ENCODE measurements at regions not wholly inside any gene's neighbourhood (a gene's known extent, or its start where the extent isn't known, plus 50 kb on each side); places are given as distances from the start of the nearest gene placed in this dataset.

- Histone ChIP-seq H3K9ac (ENCODE audit: control insufficient read depth, extremely low read depth, insufficient read depth, low read length) (no peak overlapping the region), H3K79me2 (ENCODE audit: control insufficient read depth, insufficient read depth, low read length) (no peaks in the 10 kb centered on the region), H3K36me3 (ENCODE audit: control insufficient read depth in 2 of 2, extremely low read depth in 1 of 2, insufficient read depth in 2 of 2, low read length in 2 of 2) (no peaks in the 10 kb centered on the region), H3K4me1 (ENCODE audit: control insufficient read depth, extremely low read depth, insufficient read depth, low read length) (no peaks in the 10 kb centered on the region), H4K20me1 (ENCODE audit: control insufficient read depth, extremely low read depth, insufficient read depth, low read length) (no peaks in the 10 kb centered on the region), H3K9me3 (ENCODE audit: control insufficient read depth, low read depth, low read length) (no peaks in the 10 kb centered on the region), H2AFZ (ENCODE audit: control insufficient read depth, low read length) (no peak overlapping the region), H3K4me2 (ENCODE audit: control insufficient read depth, extremely low read depth, insufficient read depth, low read depth, low read length) (no peak overlapping the region), H3K4me3 (ENCODE audit: control insufficient read depth in 2 of 3, extremely low read depth in 1 of 3, insufficient read depth in 2 of 3, low read depth in 1 of 3, low read length in 3 of 3) (no peak overlapping the region), H3K27me3 (ENCODE audit: control insufficient read depth, extremely low read depth, insufficient read depth, low read length) (no peaks in the 10 kb centered on the region), H3K9me1 (ENCODE audit: control insufficient read depth, extremely low read depth, insufficient read depth, low read length) (no peaks in the 10 kb centered on the region), H3K27ac (ENCODE audit: control insufficient read depth, insufficient read depth, low read length) (no peak overlapping the region)
- FAIRE-seq (no peak), DNase-seq (ENCODE audit: low read depth, low spot score) (no peak)
- TF ChIP-seq, protein P1, sequence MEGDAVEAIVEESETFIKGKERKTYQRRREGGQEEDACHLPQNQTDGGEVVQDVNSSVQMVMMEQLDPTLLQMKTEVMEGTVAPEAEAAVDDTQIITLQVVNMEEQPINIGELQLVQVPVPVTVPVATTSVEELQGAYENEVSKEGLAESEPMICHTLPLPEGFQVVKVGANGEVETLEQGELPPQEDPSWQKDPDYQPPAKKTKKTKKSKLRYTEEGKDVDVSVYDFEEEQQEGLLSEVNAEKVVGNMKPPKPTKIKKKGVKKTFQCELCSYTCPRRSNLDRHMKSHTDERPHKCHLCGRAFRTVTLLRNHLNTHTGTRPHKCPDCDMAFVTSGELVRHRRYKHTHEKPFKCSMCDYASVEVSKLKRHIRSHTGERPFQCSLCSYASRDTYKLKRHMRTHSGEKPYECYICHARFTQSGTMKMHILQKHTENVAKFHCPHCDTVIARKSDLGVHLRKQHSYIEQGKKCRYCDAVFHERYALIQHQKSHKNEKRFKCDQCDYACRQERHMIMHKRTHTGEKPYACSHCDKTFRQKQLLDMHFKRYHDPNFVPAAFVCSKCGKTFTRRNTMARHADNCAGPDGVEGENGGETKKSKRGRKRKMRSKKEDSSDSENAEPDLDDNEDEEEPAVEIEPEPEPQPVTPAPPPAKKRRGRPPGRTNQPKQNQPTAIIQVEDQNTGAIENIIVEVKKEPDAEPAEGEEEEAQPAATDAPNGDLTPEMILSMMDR (optimal IDR thresholded peaks at IDR 0.05 in 1 of 3, IDR thresholded peaks at IDR 0.05 in 1 of 3, conservative IDR thresholded peaks at IDR 0.05 in 1 of 3; ENCODE audit: extremely low read depth in 1 of 3, insufficient read depth in 2 of 3, low read length in 3 of 3) = no peak
- TF ChIP-seq EZH2 (IDR thresholded peaks at IDR 0.05; ENCODE audit: low read length) = no peak
- dilution Hi-C loops (cut with MboI; ENCODE audit: extremely low pct_ligation_motif_present, low sequenced_read_pairs) = no loop called here
Observed at GRCh38 chr4:63459329-63459728, 949.9 kb downstream of the TECRL start.

DNA sequence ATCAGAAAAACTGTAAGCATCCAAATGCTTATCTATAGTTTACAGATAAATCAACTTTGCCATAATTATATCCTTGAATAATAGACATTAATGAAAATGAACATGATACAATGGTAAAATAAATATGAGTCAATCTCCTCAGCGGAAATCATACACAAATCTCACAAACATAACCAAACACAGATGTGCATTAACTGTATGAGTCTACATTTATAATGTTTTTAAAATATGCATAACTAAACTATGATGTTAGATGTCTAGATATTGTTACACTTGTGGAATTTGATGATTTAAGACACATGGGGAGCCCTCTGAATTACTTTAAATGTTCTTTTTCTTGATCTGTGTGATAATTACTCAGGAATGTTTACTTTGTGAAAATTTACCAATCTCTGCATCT is 951.2 kb downstream of the TECRL start:
- Histone ChIP-seq H3K27ac (ENCODE audit: control insufficient read depth, insufficient read depth, low read length) (no peak overlapping the region), H2AFZ (ENCODE audit: control insufficient read depth, low read length) (no peak overlapping the region), H4K20me1 (ENCODE audit: control insufficient read depth, extremely low read depth, insufficient read depth, low read length) (no peaks in the 10 kb centered on the region), H3K27me3 (ENCODE audit: control insufficient read depth, extremely low read depth, insufficient read depth, low read length) (no peaks in the 10 kb centered on the region), H3K36me3 (ENCODE audit: control insufficient read depth in 2 of 2, extremely low read depth in 1 of 2, insufficient read depth in 2 of 2, low read length in 2 of 2) (no peaks in the 10 kb centered on the region), H3K4me2 (ENCODE audit: control insufficient read depth, extremely low read depth, insufficient read depth, low read depth, low read length) (no peak overlapping the region), H3K4me1 (ENCODE audit: control insufficient read depth, extremely low read depth, insufficient read depth, low read length) (no peaks in the 10 kb centered on the region), H3K9me1 (ENCODE audit: control insufficient read depth, extremely low read depth, insufficient read depth, low read length) (no peaks in the 10 kb centered on the region), H3K79me2 (ENCODE audit: control insufficient read depth, insufficient read depth, low read length) (no peaks in the 10 kb centered on the region), H3K9ac (ENCODE audit: control insufficient read depth, extremely low read depth, insufficient read depth, low read length) (no peak overlapping the region), H3K9me3 (ENCODE audit: control insufficient read depth, low read depth, low read length) (no peaks in the 10 kb centered on the region), H3K4me3 (ENCODE audit: control insufficient read depth in 2 of 3, extremely low read depth in 1 of 3, insufficient read depth in 2 of 3, low read depth in 1 of 3, low read length in 3 of 3) (no peak overlapping the region)
- DNase-seq (ENCODE audit: low read depth, low spot score) = no peak
- dilution Hi-C loops (cut with MboI; ENCODE audit: extremely low pct_ligation_motif_present, low sequenced_read_pairs) = no loop called here
- TF ChIP-seq, protein P1 (optimal IDR thresholded peaks at IDR 0.05 in 1 of 3, IDR thresholded peaks at IDR 0.05 in 1 of 3, conservative IDR thresholded peaks at IDR 0.05 in 1 of 3; ENCODE audit: extremely low read depth in 1 of 3, insufficient read depth in 2 of 3, low read length in 3 of 3) = no peak
- no peak for FAIRE-seq

Measured in keratinocyte (primary cell).